ENCODE measurements at regions not wholly inside any gene's neighbourhood (a gene's known extent, or its start where the extent isn't known, plus 50 kb on each side); places are given as distances from the start of the nearest gene placed in this dataset.

DNA sequence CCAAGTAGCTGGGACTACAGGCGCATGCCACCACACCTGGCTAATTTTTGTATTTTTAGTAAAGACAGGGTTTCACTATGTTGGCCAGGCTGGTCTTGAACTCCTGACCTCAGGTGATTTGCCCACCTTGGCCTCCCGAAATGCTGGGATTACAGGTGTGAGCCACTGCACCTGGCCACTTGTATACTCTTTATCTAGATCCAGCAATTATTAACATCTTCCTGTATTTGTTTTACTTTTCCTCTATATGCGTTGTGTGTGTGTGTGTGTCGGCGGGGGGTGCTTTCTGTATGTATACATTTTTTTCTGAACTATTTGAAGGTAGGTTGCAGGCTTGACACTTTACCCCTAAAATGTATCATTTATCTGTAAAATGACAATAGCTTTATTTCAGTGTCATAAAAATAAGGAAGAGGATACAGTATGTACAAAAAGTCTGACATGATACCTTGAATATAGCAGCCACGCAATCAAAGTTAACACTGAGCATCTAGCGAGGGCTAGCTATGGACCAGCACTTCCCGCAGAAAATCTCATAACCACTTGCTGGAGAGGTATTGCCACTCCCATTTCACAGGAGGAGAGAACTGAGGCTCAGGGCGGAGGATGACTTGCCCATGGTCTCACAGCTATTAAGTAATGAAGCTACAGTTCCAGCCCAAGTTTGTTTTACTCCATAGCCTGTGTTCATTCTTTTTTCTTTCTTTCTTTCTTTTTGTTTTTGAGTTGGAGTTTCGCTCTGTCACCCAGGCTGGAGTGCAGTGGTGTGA is 251.3 kb downstream of the MYCN start:
- no peak overlapping the region for H3K4me3 Mint-ChIP-seq (ENCODE audit: low read depth, unreplicated experiment)
- H3K4me1 Mint-ChIP-seq (ENCODE audit: low read depth, unreplicated experiment): peaks cover 1% of the 10 kb centered on the region
- TF ChIP-seq, protein P1, sequence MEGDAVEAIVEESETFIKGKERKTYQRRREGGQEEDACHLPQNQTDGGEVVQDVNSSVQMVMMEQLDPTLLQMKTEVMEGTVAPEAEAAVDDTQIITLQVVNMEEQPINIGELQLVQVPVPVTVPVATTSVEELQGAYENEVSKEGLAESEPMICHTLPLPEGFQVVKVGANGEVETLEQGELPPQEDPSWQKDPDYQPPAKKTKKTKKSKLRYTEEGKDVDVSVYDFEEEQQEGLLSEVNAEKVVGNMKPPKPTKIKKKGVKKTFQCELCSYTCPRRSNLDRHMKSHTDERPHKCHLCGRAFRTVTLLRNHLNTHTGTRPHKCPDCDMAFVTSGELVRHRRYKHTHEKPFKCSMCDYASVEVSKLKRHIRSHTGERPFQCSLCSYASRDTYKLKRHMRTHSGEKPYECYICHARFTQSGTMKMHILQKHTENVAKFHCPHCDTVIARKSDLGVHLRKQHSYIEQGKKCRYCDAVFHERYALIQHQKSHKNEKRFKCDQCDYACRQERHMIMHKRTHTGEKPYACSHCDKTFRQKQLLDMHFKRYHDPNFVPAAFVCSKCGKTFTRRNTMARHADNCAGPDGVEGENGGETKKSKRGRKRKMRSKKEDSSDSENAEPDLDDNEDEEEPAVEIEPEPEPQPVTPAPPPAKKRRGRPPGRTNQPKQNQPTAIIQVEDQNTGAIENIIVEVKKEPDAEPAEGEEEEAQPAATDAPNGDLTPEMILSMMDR (IDR thresholded peaks at IDR 0.05; ENCODE audit: unreplicated experiment): no peak
- no peaks in the 10 kb centered on the region for H3K9me3 Mint-ChIP-seq (ENCODE audit: low read depth, unreplicated experiment)
- intact Hi-C loops (cut with micrococcal nuclease; ENCODE audit: unreplicated experiment): no loop called here
- CTCF ChIA-PET: no interaction called here
- H3K36me3 Mint-ChIP-seq (ENCODE audit: insufficient read depth, unreplicated experiment): no peaks in the 10 kb centered on the region
- no peak overlapping the region for H3K27ac Mint-ChIP-seq (ENCODE audit: unreplicated experiment)
- no peaks in the 10 kb centered on the region for H3K27me3 Mint-ChIP-seq (ENCODE audit: unreplicated experiment)
- no TSS peak for BruUV-seq (replicated peaks)
- DNase-seq: no peak

DNA sequence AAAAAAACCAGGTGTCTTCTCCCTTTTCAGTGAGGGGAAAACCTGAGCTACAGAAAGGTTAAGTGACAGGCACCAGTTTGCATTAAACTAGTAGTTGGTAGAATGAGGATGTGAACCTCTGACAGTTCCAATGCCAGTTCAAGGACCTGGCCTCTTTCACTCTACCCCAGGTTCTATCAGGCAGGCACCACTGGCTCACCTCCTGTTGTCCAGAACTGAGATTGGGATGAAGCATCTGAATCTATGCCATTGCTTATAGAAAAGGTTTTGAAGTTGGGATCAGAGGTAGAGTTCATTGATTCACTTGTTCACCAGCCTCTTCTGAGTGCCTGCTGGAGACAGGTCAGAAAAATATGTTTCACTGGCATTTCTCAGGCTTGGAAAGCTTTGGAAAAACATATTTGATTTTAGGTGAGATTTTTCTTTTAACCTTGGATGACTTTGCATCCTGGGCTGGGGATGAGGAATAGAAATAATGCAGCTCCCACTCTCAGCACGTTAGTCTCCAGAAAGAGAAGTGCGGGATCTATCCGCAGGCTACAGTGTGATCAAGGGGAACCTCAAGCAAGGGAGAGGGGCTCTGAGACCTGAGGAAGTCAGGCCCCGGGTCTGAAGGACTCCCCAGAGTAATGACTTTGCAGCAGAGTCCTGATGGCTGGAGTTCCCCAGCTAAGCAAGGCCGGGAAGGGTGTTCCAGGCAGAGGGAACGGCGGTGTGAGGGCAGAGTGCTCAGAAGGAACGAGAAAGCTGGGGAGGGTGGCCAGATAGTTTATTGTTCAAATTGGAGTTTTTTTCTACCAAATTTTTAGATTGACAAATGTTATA is 250.3 kb downstream of the MYCN start:
- intact Hi-C loops (cut with micrococcal nuclease; ENCODE audit: unreplicated experiment): no loop called here
- Mint-ChIP-seq H3K36me3 (ENCODE audit: insufficient read depth, unreplicated experiment) (no peaks in the 10 kb centered on the region), H3K4me1 (ENCODE audit: low read depth, unreplicated experiment) (no peaks in the 10 kb centered on the region), H3K27me3 (ENCODE audit: unreplicated experiment) (no peaks in the 10 kb centered on the region), H3K9me3 (ENCODE audit: low read depth, unreplicated experiment) (no peaks in the 10 kb centered on the region), H3K27ac (ENCODE audit: unreplicated experiment) (no peak overlapping the region), H3K4me3 (ENCODE audit: low read depth, unreplicated experiment) (no peak overlapping the region)
- TF ChIP-seq, protein P1 (IDR thresholded peaks at IDR 0.05; ENCODE audit: unreplicated experiment): no peak
- CTCF ChIA-PET: no interaction called here
- DNase-seq: no peak
- BruUV-seq (replicated peaks): no TSS peak

DNA sequence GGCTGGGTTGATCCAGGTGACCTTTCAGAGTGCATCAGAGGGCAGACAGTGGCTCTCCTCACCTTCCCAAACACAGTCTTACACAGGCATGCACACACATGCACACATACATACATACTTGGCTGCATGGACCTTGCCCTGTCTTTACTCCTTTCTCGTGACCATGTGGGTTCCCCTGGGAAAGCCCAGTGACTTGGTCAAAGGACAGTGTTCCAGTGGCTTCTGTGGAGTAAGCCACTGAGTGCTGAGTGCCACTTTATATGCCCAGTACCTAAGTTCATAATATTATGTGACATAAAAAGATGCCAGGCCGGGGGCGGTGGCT is 249.4 kb downstream of the MYCN start:
- no TSS peak for BruUV-seq (replicated peaks)
- no peaks in the 10 kb centered on the region for H3K4me1 Mint-ChIP-seq (ENCODE audit: low read depth, unreplicated experiment)
- DNase-seq: no peak
- H3K27me3 Mint-ChIP-seq (ENCODE audit: unreplicated experiment): no peaks in the 10 kb centered on the region
- intact Hi-C loops (cut with micrococcal nuclease; ENCODE audit: unreplicated experiment): no loop called here
- H3K36me3 Mint-ChIP-seq (ENCODE audit: insufficient read depth, unreplicated experiment): no peaks in the 10 kb centered on the region
- no peaks in the 10 kb centered on the region for H3K9me3 Mint-ChIP-seq (ENCODE audit: low read depth, unreplicated experiment)
- no peak overlapping the region for H3K4me3 Mint-ChIP-seq (ENCODE audit: low read depth, unreplicated experiment)
- TF ChIP-seq, protein P1 (IDR thresholded peaks at IDR 0.05; ENCODE audit: unreplicated experiment): no peak
- H3K27ac Mint-ChIP-seq (ENCODE audit: unreplicated experiment): no peak overlapping the region
- CTCF ChIA-PET: no interaction called here

DNA sequence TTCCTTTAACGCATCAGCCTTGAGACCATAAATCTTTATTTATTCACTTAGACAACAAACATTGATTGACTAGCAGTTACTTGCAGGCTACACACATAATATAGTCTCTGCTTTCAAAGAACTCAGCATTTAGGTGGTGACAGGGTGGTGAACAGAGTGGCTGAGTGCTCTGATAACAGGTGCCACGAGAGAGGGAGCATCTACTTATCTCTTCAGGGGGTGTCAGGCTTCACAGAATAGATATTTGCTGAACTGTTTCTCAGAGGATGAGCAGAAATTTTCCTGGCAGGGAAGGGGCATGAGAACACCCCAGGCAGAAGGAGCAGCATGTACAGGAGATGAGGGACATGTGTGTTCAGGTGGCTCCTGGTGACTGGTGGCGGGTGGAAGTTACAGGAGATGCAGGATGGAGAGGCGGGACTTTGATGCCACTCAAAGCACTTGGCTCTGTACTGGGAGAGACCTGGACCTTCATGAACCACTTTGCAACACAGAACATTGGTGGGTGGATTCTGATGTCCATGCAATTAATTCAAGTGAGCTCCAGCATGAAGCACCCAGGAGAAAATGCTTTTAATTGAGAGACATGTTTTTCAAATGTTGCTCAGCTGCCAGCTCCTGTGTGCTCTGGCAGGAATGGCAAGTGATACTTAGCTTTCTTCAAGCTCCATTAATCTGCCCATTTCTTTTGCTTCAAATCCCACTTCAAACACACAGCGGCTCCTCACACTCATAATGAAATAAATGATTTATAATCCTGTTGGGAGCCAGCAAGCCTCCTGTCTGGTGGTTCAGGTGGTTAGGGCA is 248.9 kb downstream of the MYCN start:
- CTCF ChIA-PET: no interaction called here
- Mint-ChIP-seq H3K27me3 (ENCODE audit: unreplicated experiment) (no peaks in the 10 kb centered on the region), H3K4me1 (ENCODE audit: low read depth, unreplicated experiment) (no peaks in the 10 kb centered on the region), H3K36me3 (ENCODE audit: insufficient read depth, unreplicated experiment) (no peaks in the 10 kb centered on the region), H3K9me3 (ENCODE audit: low read depth, unreplicated experiment) (no peaks in the 10 kb centered on the region), H3K4me3 (ENCODE audit: low read depth, unreplicated experiment) (no peak overlapping the region), H3K27ac (ENCODE audit: unreplicated experiment) (no peak overlapping the region)
- intact Hi-C loops (cut with micrococcal nuclease; ENCODE audit: unreplicated experiment): no loop called here
- TF ChIP-seq, protein P1 (IDR thresholded peaks at IDR 0.05; ENCODE audit: unreplicated experiment): no peak
- no TSS peak for BruUV-seq (replicated peaks)
- DNase-seq: no peak

Data from Calu3 (cell line).